Lung (tissue), 11 donors: ENCODE measurements at regions not wholly inside any gene's neighbourhood (a gene's known extent, or its start where the extent isn't known, plus 50 kb on each side); places are given as distances from the start of the nearest gene placed in this dataset.

Source experiments
- ATAC-seq: fragments of 200-7000 bp; cut with Tn5 transposase; one replicate; pipeline ENCODE4 v1.9.1; 2020; ENCODE audit warnings: moderate number of reproducible peaks; ENCODE audit not compliant: insufficient read depth, low FRiP score
- DNase-seq, 3 donors: peaks; one replicate each; pipeline ENCODE4 v3.0.0-alpha.2; 2013 to 2017
- H3K27ac ChIP-seq, 2 donors: one replicate each; pipeline ENCODE4 v1.5.1; 2013; ENCODE audit warnings: mild to moderate bottlenecking in 2 of 2, moderate library complexity in 2 of 2, control low read depth in 1 of 2, inconsistent platforms in 1 of 2, low read depth in 1 of 2, low read length in 1 of 2
- H3K27me3 ChIP-seq, 3 donors: one replicate each; pipeline ENCODE4 v1.5.1; 2013; ENCODE audit warnings: low read length in 2 of 3; ENCODE audit not compliant: control insufficient read depth in 3 of 3, insufficient read depth in 3 of 3
- H3K36me3 ChIP-seq, 4 donors: one replicate each; pipeline ENCODE4 v1.5.1; 2013; ENCODE audit warnings: low read length in 4 of 4, mild to moderate bottlenecking in 1 of 4, moderate library complexity in 1 of 4; ENCODE audit not compliant: control insufficient read depth in 4 of 4, insufficient read depth in 4 of 4
- H3K4me1 ChIP-seq, 5 donors: one replicate each; pipeline ENCODE4 v1.5.1; 2013; ENCODE audit warnings: low read length in 5 of 5, mild to moderate bottlenecking in 2 of 5, moderate library complexity in 1 of 5; ENCODE audit not compliant: control insufficient read depth in 5 of 5, insufficient read depth in 5 of 5
- H3K4me3 ChIP-seq: one replicate; pipeline ENCODE4 v1.5.1; 2013; ENCODE audit warnings: mild to moderate bottlenecking, control low read depth, moderate library complexity
- H3K9ac ChIP-seq, 2 donors: one replicate each; pipeline ENCODE4 v1.5.1; 2013; ENCODE audit warnings: low read length in 2 of 2, control low read depth in 1 of 2; ENCODE audit not compliant: insufficient read depth in 1 of 2
- H3K9me3 ChIP-seq, 4 donors: one replicate each; pipeline ENCODE4 v1.5.1; 2013; ENCODE audit warnings: low read length in 3 of 4, mild to moderate bottlenecking in 1 of 4, moderate library complexity in 1 of 4; ENCODE audit not compliant: control insufficient read depth in 4 of 4, insufficient read depth in 3 of 4
- CTCF ChIP-seq: IDR thresholded peaks from 2 replicates; pipeline ENCODE4 v1.5.1; 2012; ENCODE audit warnings: mild to moderate bottlenecking; ENCODE audit errors: control extremely low read depth, extremely low read depth
- WGBS, 2 donors: extraction: QIAGEN DNeasy Blood & Tissue Kit; methylation state at CpG; one replicate each; pipeline ENCODE4 v1.1.7; 2013; 5-methylcytosine and 5-hydroxymethylcytosine counted together
- donor health status: control.
- donor health status: control.
- donor health status: Bipolar disorder and iron deficiency.
- donor health status: healthy.
- donor health status: DM: yes; HTN: yes; CAD: no.

GRCh38 chr1:115170961-115171392, 81.7 kb upstream of the TSPAN2 start:
- H3K27ac ChIP-seq, result no peak overlapping the region
- no peak for TF ChIP-seq CTCF
- 96 to 98% methylated on average over 2 of the region's 2 CpGs for WGBS, 2 donors
- no peaks in the 10 kb centered on the region for H3K27me3 ChIP-seq
- DNase-seq (no peak), ATAC-seq (no peak)
- H3K9me3 ChIP-seq, result peaks cover 0 to 2% (median 0%) of the 10 kb centered on the region in 4 donors
- H3K9ac ChIP-seq, result no peak overlapping the region
- peaks cover 0 to 5% (median 0%) of the 10 kb centered on the region in 5 donors for H3K4me1 ChIP-seq
- no peak overlapping the region for H3K4me3 ChIP-seq
- H3K36me3 ChIP-seq, result no peaks in the 10 kb centered on the region

- WGBS, 2 donors, result 79 to 83% methylated on average over 1 of the region's 1 CpG
- no peak for TF ChIP-seq CTCF
- H3K4me1 ChIP-seq, result peaks cover 0 to 5% (median 0%) of the 10 kb centered on the region in 5 donors
- no peak overlapping the region for H3K27ac ChIP-seq
- H3K9ac ChIP-seq, result no peak overlapping the region
- ATAC-seq, result no peak
- H3K4me3 ChIP-seq, result no peak overlapping the region
- H3K36me3 ChIP-seq, result no peaks in the 10 kb centered on the region
- H3K27me3 ChIP-seq, result no peaks in the 10 kb centered on the region
- H3K9me3 ChIP-seq, result peaks cover 0 to 2% (median 0%) of the 10 kb centered on the region in 4 donors
- DNase-seq, result no peak
Observed at GRCh38 chr1:115170377-115170776, 81.1 kb upstream of the TSPAN2 start.

GRCh38 chr1:115168026-115168425, 78.7 kb upstream of the TSPAN2 start:
- Histone ChIP-seq H3K9me3 (peaks cover 0 to 2% (median 0%) of the 10 kb centered on the region in 4 donors), H3K27ac (no peak overlapping the region), H3K36me3 (no peaks in the 10 kb centered on the region), H3K4me1 (no peaks in the 10 kb centered on the region), H3K27me3 (no peaks in the 10 kb centered on the region), H3K9ac (no peak overlapping the region), H3K4me3 (no peak overlapping the region)
- TF ChIP-seq CTCF, result no peak
- DNase-seq (no peak), ATAC-seq (no peak)
- WGBS, 2 donors, result 92 to 96% methylated on average over 4 of the region's 4 CpGs

- Histone ChIP-seq H3K4me3 (no peak overlapping the region), H3K27ac (no peak overlapping the region), H3K4me1 (no peaks in the 10 kb centered on the region), H3K9me3 (peaks cover 0 to 2% (median 0%) of the 10 kb centered on the region in 4 donors), H3K27me3 (no peaks in the 10 kb centered on the region), H3K36me3 (no peaks in the 10 kb centered on the region), H3K9ac (no peak overlapping the region)
- ATAC-seq (no peak), DNase-seq (no peak)
- no peak for TF ChIP-seq CTCF
Observed at GRCh38 chr1:115166531-115167091, 77.3 kb upstream of the TSPAN2 start.
